ENCODE measurements at regions not wholly inside any gene's neighbourhood (a gene's known extent, or its start where the extent isn't known, plus 50 kb on each side); places are given as distances from the start of the nearest gene placed in this dataset.

GRCh38 chr11:133638921-133639320, 106.6 kb upstream of the OPCML start:
- TF ChIP-seq CTCF (conservative IDR thresholded peaks at IDR 0.05; ENCODE audit: low read depth, low read length): no peak
- TF ChIP-seq EZH2phosphoT487 (IDR thresholded peaks at IDR 0.05; ENCODE audit: borderline replicate concordance, low read length): no peak
